Body of pancreas (tissue), 4 donors: ENCODE measurements at regions not wholly inside any gene's neighbourhood (a gene's known extent, or its start where the extent isn't known, plus 50 kb on each side); places are given as distances from the start of the nearest gene placed in this dataset.
"Not testable (repeated sequence)": the region's sequence is repeated elsewhere in the genome, so short reads cannot be mapped to it uniquely, and the experiment has no call there.

Experiments used
- ATAC-seq: fragments of 150-250 bp; one replicate; pipeline ENCODE4 v1.9.1; 2016
- DNase-seq, 4 donors: peaks; one replicate each; pipeline ENCODE4 v3.0.0-alpha.2; 2019
- H3K27ac ChIP-seq, 4 donors: fragments of 200-600 bp; sonication (generic); 1 replicate in 3 of 4; 2 replicates in 1 of 4; pipeline versions ENCODE4 v1.5.1 to v1.6.1; 2016 to 2019; ENCODE audit warnings: mild to moderate bottlenecking in 1 of 4, mixed read lengths in 1 of 4, moderate library complexity in 1 of 4
- H3K27me3 ChIP-seq, 2 donors: fragments of 200-600 bp; sonication (generic); one replicate each; pipeline ENCODE4 v1.6.0; 2016; ENCODE audit warnings: mild to moderate bottlenecking in 1 of 2
- H3K36me3 ChIP-seq, 2 donors: fragments of 200-600 bp; sonication (generic); replicated peaks in 1 of 2; 2 replicates each; pipeline ENCODE4 v1.5.1; 2016; ENCODE audit warnings: low read depth in 2 of 2; ENCODE audit not compliant: insufficient read depth in 1 of 2
- H3K4me1 ChIP-seq: fragments of 200-600 bp; sonication (generic); one replicate; pipeline ENCODE4 v1.6.0; 2016
- H3K4me3 ChIP-seq, 2 donors: fragments of 200-600 bp; sonication (generic); 1 replicate in 1 of 2; 2 replicates in 1 of 2; pipeline ENCODE4 v1.5.1; 2016 to 2019
- H3K9me3 ChIP-seq, 3 donors: fragments of 200-600 bp; sonication (generic); 1 replicate in 2 of 3; 2 replicates in 1 of 3; pipeline ENCODE4 v1.5.1; 2016
- CTCF ChIP-seq, 7 experiments: fragments of 450-650 bp in 4 of 7; fragments of 200-600 bp in 3 of 7; sonication (generic) in 3 of 7; IDR thresholded peaks; one replicate each; pipeline ENCODE4 v1.5.1; 2016 to 2019; ENCODE audit warnings: antibody characterized with exemption in 7 of 7
- POLR2A ChIP-seq, 3 donors: fragments of 450-650 bp; IDR thresholded peaks; one replicate each; pipeline ENCODE4 v1.6.1; 2016; ENCODE audit warnings: antibody characterized with exemption in 3 of 3, mild to moderate bottlenecking in 2 of 3
- WGBS, 2 donors: methylation state at CpG; one replicate each; pipeline ENCODE4 v1.1.5; 2017; 5-methylcytosine and 5-hydroxymethylcytosine counted together
- intact Hi-C: fragments of 100-400 bp; cut with DNase I; formaldehyde crosslinking; loops from one replicate; pipeline ENCODE4 v1.15.1; 2023

GRCh38 chr12:25394025-25394424, 143.3 kb upstream of the KRAS start:
- TF ChIP-seq POLR2A (IDR thresholded peaks at IDR 0.05) (no peak), CTCF (IDR thresholded peaks at IDR 0.05) (no peak)
- intact Hi-C loops = no loop called here

GRCh38 chr12:25391346-25391745, 140.6 kb upstream of the KRAS start:
- 92 to 95% methylated on average over 9 to 21 of the region's 25 CpGs for WGBS, 2 donors
- H3K4me1 ChIP-seq, intact Hi-C loops, H3K27ac ChIP-seq, H3K36me3 ChIP-seq, H3K27me3 ChIP-seq, H3K4me3 ChIP-seq, H3K9me3 ChIP-seq, ATAC-seq, DNase-seq: not testable (repeated sequence)

More at GRCh38 chr12:25394025-25394424, 143.3 kb upstream of the KRAS start:
- Histone ChIP-seq H3K27me3 (no peaks in the 10 kb centered on the region), H3K9me3 (no peaks in the 10 kb centered on the region), H3K4me3 (no peak overlapping the region), H3K27ac (no peak overlapping the region), H3K36me3 (no peaks in the 10 kb centered on the region), H3K4me1 (no peaks in the 10 kb centered on the region)
- WGBS, 2 donors = 79 to 83% methylated on average over 9 of the region's 9 CpGs
- no peak for DNase-seq
- ATAC-seq = no peak

GRCh38 chr12:25388183-25388582, 137.5 kb upstream of the KRAS start:
- WGBS, 2 donors = 71% methylated on average over 5 of the region's 5 CpGs
- intact Hi-C loops = no loop called here
- Histone ChIP-seq H3K9me3 (no peaks in the 10 kb centered on the region), H3K27me3 (no peaks in the 10 kb centered on the region), H3K27ac (no peak overlapping the region), H3K36me3 (no peaks in the 10 kb centered on the region), H3K4me1 (peaks cover 16% of the 10 kb centered on the region), H3K4me3 (no peak overlapping the region)
- DNase-seq = no peak
- no peak for ATAC-seq
- TF ChIP-seq POLR2A (IDR thresholded peaks at IDR 0.05) (no peak), CTCF (IDR thresholded peaks at IDR 0.05) (no peak)

- peak overlapping the region in 1 of 4 donors; percentile 100 for H3K27ac ChIP-seq
- no peak for DNase-seq
- H3K9me3 ChIP-seq = no peaks in the 10 kb centered on the region
- TF ChIP-seq CTCF (IDR thresholded peaks at IDR 0.05) (peak in 1 of 7 experiments; percentile 3), POLR2A (IDR thresholded peaks at IDR 0.05) (no peak)
- no peak for ATAC-seq
- intact Hi-C loops = no loop called here
- WGBS, 2 donors = 40 to 46% methylated on average over 3 of the region's 3 CpGs
- no peaks in the 10 kb centered on the region for H3K36me3 ChIP-seq
- H3K4me3 ChIP-seq = no peak overlapping the region
- H3K27me3 ChIP-seq = no peaks in the 10 kb centered on the region
- H3K4me1 ChIP-seq = peaks cover 16% of the 10 kb centered on the region
These were observed 137.0 kb upstream of the KRAS start for GRCh38 chr12:25387732-25388050.

GRCh38 chr12:25386831-25387731, 136.4 kb upstream of the KRAS start:
- intact Hi-C loops = no loop called here
- DNase-seq = peak; percentile 90 to 94 (median 91)
- peak; percentile 56 for ATAC-seq
- Histone ChIP-seq H3K36me3 (no peaks in the 10 kb centered on the region), H3K27me3 (no peaks in the 10 kb centered on the region), H3K27ac (peak overlapping the region; percentile 88 to 100 (median 97)), H3K9me3 (no peaks in the 10 kb centered on the region), H3K4me3 (peak overlapping the region; percentile 15 to 24), H3K4me1 (peaks cover 16% of the 10 kb centered on the region)
- TF ChIP-seq CTCF (IDR thresholded peaks at IDR 0.05) (peak; percentile 70 to 95 (median 84)), POLR2A (IDR thresholded peaks at IDR 0.05) (no peak)
- WGBS, 2 donors = 3% methylated on average over 22 of the region's 22 CpGs
